GM12878 (cell line): ENCODE measurements at regions not wholly inside any gene's neighbourhood (a gene's known extent, or its start where the extent isn't known, plus 50 kb on each side); places are given as distances from the start of the nearest gene placed in this dataset.

Experiments
- ATAC-seq: fragments of 200-7000 bp; cut with Tn5 transposase; 3 replicates; pipeline ENCODE4 v1.9.1; 2020; ENCODE audit warnings: mild to moderate bottlenecking, moderate library complexity
- BruUV-seq: library from RNA; stranded (reverse); fragments of 400-500 nt; replicated peaks from 2 replicates; lab custom pipeline; 2021; lab: Mats Ljungman, UMichigan
- CTCF ChIA-PET: fragments of 300-600 bp; sonication (Branson Sonifier 250); formaldehyde crosslinking; extraction: SDS; loops from one replicate; lab custom pipeline; 2021; ENCODE audit warnings: inconsistent platforms; lab: Yijun Ruan, JAX
- POLR2A ChIA-PET: fragments of 350-600 bp; formaldehyde crosslinking; extraction: SDS; loops from one replicate; lab custom pipeline; 2021; ENCODE audit warnings: inconsistent platforms; lab: Charles Lee
- RAD21 ChIA-PET: fragments of 300-600 bp; sonication (Branson Sonifier 250); formaldehyde crosslinking; loops from one replicate; lab custom pipeline; 2023; ENCODE audit warnings: antibody characterized with exemption; ENCODE audit not compliant: unreplicated experiment; lab: Charles Lee
- SMC1A ChIA-PET: fragments of 300-600 bp; sonication (Branson Sonifier 250); formaldehyde crosslinking; loops from one replicate; lab custom pipeline; 2023; ENCODE audit not compliant: unreplicated experiment, uncharacterized antibody; lab: Charles Lee
- DNase-seq: peaks from one replicate; pipeline ENCODE4 v3.0.0-alpha.2; 2011; ENCODE audit warnings: low read depth, low spot score
- FAIRE-seq: peaks from 3 replicates; lab custom pipeline; 2011; peaks lifted over from hg19 to GRCh38; lab: Jason Lieb, UNC
- H2AFZ ChIP-seq: 2 replicates; pipeline ENCODE4 v1.6.0; 2011; ENCODE audit warnings: low read depth, low read length, control low read depth; ENCODE audit not compliant: control insufficient read depth
- H3K27ac ChIP-seq: 2 replicates; pipeline ENCODE4 v1.5.1; 2011; ENCODE audit warnings: control low read depth; ENCODE audit not compliant: control insufficient read depth, insufficient read depth
- H3K27me3 ChIP-seq, 2 experiments: replicated peaks in 1 of 2; 2 replicates each; pipeline versions ENCODE4 v1.6.0 to v1.6.1; 2011; ENCODE audit warnings: low read length in 1 of 2; ENCODE audit not compliant: control insufficient read depth in 2 of 2, insufficient read depth in 2 of 2
- H3K36me3 ChIP-seq, 2 experiments: 2 replicates each; pipeline ENCODE4 v1.5.1; 2011; ENCODE audit warnings: low read length in 1 of 2; ENCODE audit not compliant: control insufficient read depth in 2 of 2, insufficient read depth in 2 of 2
- H3K4me1 ChIP-seq: 2 replicates; pipeline ENCODE4 v1.6.1; 2011; ENCODE audit warnings: mild to moderate bottlenecking, low read length, moderate library complexity, mixed read lengths; ENCODE audit not compliant: control insufficient read depth, insufficient read depth
- H3K4me2 ChIP-seq: 2 replicates; pipeline ENCODE4 v1.6.0; 2011; ENCODE audit warnings: control low read depth; ENCODE audit not compliant: control insufficient read depth, insufficient read depth
- H3K4me3 ChIP-seq: fragments of 200-600 bp; sonication (generic); 2 replicates; pipeline ENCODE4 v1.5.1; 2016
- H3K79me2 ChIP-seq: 2 replicates; pipeline ENCODE4 v1.6.0; 2011; ENCODE audit warnings: low read length; ENCODE audit not compliant: control insufficient read depth, insufficient read depth
- H3K9ac ChIP-seq: 2 replicates; pipeline ENCODE4 v1.8.0; 2011; ENCODE audit warnings: low read length, control low read depth, mixed read lengths; ENCODE audit not compliant: control insufficient read depth, insufficient read depth
- H3K9me3 ChIP-seq: replicated peaks from 3 replicates; pipeline ENCODE4 v1.5.1; 2011; ENCODE audit warnings: mild to moderate bottlenecking, low read length; ENCODE audit not compliant: control insufficient read depth, insufficient read depth
- H4K20me1 ChIP-seq: 2 replicates; pipeline ENCODE4 v1.6.0; 2011; ENCODE audit not compliant: control insufficient read depth, insufficient read depth
- BRCA1 ChIP-seq: IDR thresholded peaks from 2 replicates; pipeline ENCODE4 v1.6.1; 2011; ENCODE audit warnings: low read depth, low read length, improper control_type of control experiment
- CEBPB ChIP-seq, 2 experiments: fragments of 150-350 bp in 1 of 2; IDR thresholded peaks; 2 replicates each; pipeline ENCODE4 v1.6.1; 2012 to 2014; ENCODE audit warnings: low read depth in 2 of 2, low read length in 2 of 2, borderline replicate concordance in 1 of 2, inconsistent platforms in 1 of 2
- CHD4 ChIP-seq: fragments of 200-600 bp; sonication (generic); IDR thresholded peaks from 2 replicates; pipeline ENCODE4 v1.6.1; 2016; ENCODE audit warnings: mild to moderate bottlenecking
- FOXK2 ChIP-seq: fragments of 450-650 bp; IDR thresholded peaks from 2 replicates; pipeline ENCODE4 v1.6.1; 2017; ENCODE audit warnings: mild to moderate bottlenecking, moderate library complexity
- IRF4 ChIP-seq: IDR thresholded peaks from 2 replicates; pipeline ENCODE4 v1.6.1; 2011; ENCODE audit warnings: low read depth, low read length
- IRF5 ChIP-seq: fragments of 450-650 bp; IDR thresholded peaks from 2 replicates; pipeline ENCODE4 v1.6.1; 2017; ENCODE audit warnings: borderline replicate concordance
- KAT2A ChIP-seq: conservative IDR thresholded peaks from 2 replicates; pipeline ENCODE4 v1.6.1; 2011; ENCODE audit warnings: low read depth, low read length; ENCODE audit not compliant: control insufficient read depth
- POLR2AphosphoS2 ChIP-seq: IDR thresholded peaks from 2 replicates; pipeline ENCODE4 v1.6.1; 2011; ENCODE audit warnings: low read depth, mild to moderate bottlenecking, low read length, improper control_type of control experiment, moderate library complexity
- RAD51 ChIP-seq: fragments of 450-650 bp; IDR thresholded peaks from 2 replicates; pipeline ENCODE4 v1.6.1; 2016; ENCODE audit warnings: moderate library complexity, mild to moderate bottlenecking, inconsistent platforms
- SMAD5 ChIP-seq: IDR thresholded peaks from 2 replicates; pipeline ENCODE4 v1.6.1; 2016; ENCODE audit warnings: antibody characterized with exemption, low read depth
- SREBF1 ChIP-seq: IDR thresholded peaks from 2 replicates; pipeline ENCODE4 v1.6.1; 2012; ENCODE audit warnings: mild to moderate bottlenecking, low read length
- SREBF2 ChIP-seq: IDR thresholded peaks from 2 replicates; pipeline ENCODE4 v1.6.1; 2012; ENCODE audit warnings: mild to moderate bottlenecking, low read length
- ZNF687 ChIP-seq: fragments of 450-650 bp; IDR thresholded peaks from 2 replicates; pipeline ENCODE4 v1.6.1; 2017; ENCODE audit warnings: mild to moderate bottlenecking, moderate library complexity
- WGBS: methylation state at CpG from one replicate; pipeline ENCODE4 v1.1.6; 2016; ENCODE audit warnings: low lambda C conversion rate; ENCODE audit not compliant: insufficient replicate concordance, insufficient coverage; ENCODE audit errors: missing lambda C conversion rate; 5-methylcytosine and 5-hydroxymethylcytosine counted together
- in situ Hi-C: fragments of 300-500 bp; cut with MboI; formaldehyde crosslinking; loops from 9 replicates; pipeline ENCODE4 v1.14.3; 2018; ENCODE audit warnings: mixed read lengths
- intact Hi-C: fragments of 100-400 bp; cut with micrococcal nuclease; formaldehyde crosslinking; loops from one replicate; pipeline ENCODE4 v1.14.2; 2022; ENCODE audit not compliant: unreplicated experiment

DNA sequence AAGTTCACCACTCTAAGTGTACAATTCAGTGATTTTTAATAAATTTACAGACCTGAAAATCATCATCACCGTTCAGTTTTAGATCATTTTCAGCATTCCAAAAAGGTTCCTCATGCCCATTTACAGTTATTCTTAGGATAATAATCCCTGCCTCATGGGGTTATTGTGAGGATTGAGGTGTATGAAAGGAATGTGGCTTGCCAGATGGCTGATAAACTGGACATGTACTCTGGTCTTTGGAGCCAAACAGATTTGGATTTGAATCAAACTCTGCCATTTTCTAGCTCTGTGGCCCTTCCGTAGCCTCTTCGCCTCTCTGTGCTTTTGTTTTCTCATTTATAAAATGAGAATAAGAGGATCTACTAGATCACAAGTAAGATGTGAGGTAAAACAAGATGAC is 53.9 kb upstream of the GPRC5B start:
- Histone ChIP-seq H3K36me3 (no peaks in the 10 kb centered on the region), H3K4me1 (no peaks in the 10 kb centered on the region), H3K27me3 (no peaks in the 10 kb centered on the region), H3K4me2 (no peak overlapping the region), H2AFZ (no peak overlapping the region), H4K20me1 (no peaks in the 10 kb centered on the region), H3K27ac (no peak overlapping the region), H3K9ac (no peak overlapping the region), H3K4me3 (no peak overlapping the region), H3K79me2 (no peaks in the 10 kb centered on the region), H3K9me3 (no peaks in the 10 kb centered on the region)
- in situ Hi-C loops (no loop called here), intact Hi-C loops (no loop called here)
- ChIA-PET SMC1A (no interaction called here), CTCF (no interaction called here), RAD21 (no interaction called here), POLR2A (no interaction called here)
- 3% methylated on average over 3 of the region's 3 CpGs for WGBS
- ATAC-seq = no peak
- FAIRE-seq = no peak
- no TSS peak for BruUV-seq
- TF ChIP-seq CEBPB (IDR thresholded peaks at IDR 0.05; ENCODE audit: borderline replicate concordance in 1 of 2, low read depth in 2 of 2, low read length in 2 of 2) (no peak), RAD51 (no peak), SREBF1 (no peak), CHD4 (no peak), BRCA1 (no peak), SMAD5 (no peak), IRF5 (no peak), ZNF687 (no peak), IRF4 (no peak), SREBF2 (no peak), POLR2AphosphoS2 (no peak), FOXK2 (no peak), KAT2A (no peak)
- no peak for DNase-seq
